Esophagus squamous epithelium (tissue), 5 donors: ENCODE measurements at regions not wholly inside any gene's neighbourhood (a gene's known extent, or its start where the extent isn't known, plus 50 kb on each side); places are given as distances from the start of the nearest gene placed in this dataset.

ENCODE experiments used
- DNase-seq: peaks from one replicate; lab custom pipeline; 2025; lab: John Stamatoyannopoulos, UW
- H3K27ac ChIP-seq, 4 donors: fragments of 200-600 bp; sonication (generic); one replicate each; pipeline ENCODE4 v1.5.1; 2016 to 2019; ENCODE audit warnings: mild to moderate bottlenecking in 1 of 4
- H3K27me3 ChIP-seq, 4 donors: fragments of 200-600 bp; sonication (generic); 1 replicate in 3 of 4; 2 replicates in 1 of 4; pipeline versions ENCODE4 v1.5.1 to v1.6.0; 2017 to 2021; ENCODE audit warnings: antibody characterized with exemption in 1 of 4
- H3K36me3 ChIP-seq, 3 donors: fragments of 200-600 bp; sonication (generic); one replicate each; pipeline ENCODE4 v1.5.1; 2016 to 2019
- H3K4me1 ChIP-seq, 3 donors: fragments of 200-600 bp; sonication (generic); one replicate each; pipeline ENCODE4 v1.5.1; 2017 to 2019
- H3K4me3 ChIP-seq, 4 donors: fragments of 200-600 bp; sonication (generic); 1 replicate in 3 of 4; 2 replicates in 1 of 4; pipeline ENCODE4 v1.5.1; 2016 to 2019; ENCODE audit warnings: mild to moderate bottlenecking in 2 of 4, moderate library complexity in 1 of 4
- H3K9me3 ChIP-seq, 3 donors: fragments of 200-600 bp; sonication (generic); one replicate each; pipeline ENCODE4 v1.5.1; 2016 to 2019
- POLR2A ChIP-seq, 4 donors: fragments of 450-650 bp; IDR thresholded peaks; one replicate each; pipeline ENCODE4 v1.6.1; 2017; ENCODE audit warnings: antibody characterized with exemption in 4 of 4, mild to moderate bottlenecking in 4 of 4, moderate library complexity in 3 of 4
- WGBS, 2 donors: methylation state at CpG; one replicate each; pipeline ENCODE4 v1.1.5; 2018; 5-methylcytosine and 5-hydroxymethylcytosine counted together
- intact Hi-C: fragments of 100-400 bp; cut with DNase I; formaldehyde crosslinking; loops from one replicate; pipeline ENCODE4 v1.15.0; 2022
- TF ChIP-seq, protein P1 (sequence below), 6 experiments: fragments of 450-650 bp in 4 of 6; fragments of 200-600 bp in 2 of 6; sonication (generic) in 2 of 6; IDR thresholded peaks; one replicate each; pipeline ENCODE4 v1.5.1; 2016 to 2019; ENCODE audit warnings: antibody characterized with exemption in 6 of 6, mild to moderate bottlenecking in 4 of 6, moderate library complexity in 4 of 6
- donor health status: DM: yes; HTN: yes; CAD: no.

DNA sequence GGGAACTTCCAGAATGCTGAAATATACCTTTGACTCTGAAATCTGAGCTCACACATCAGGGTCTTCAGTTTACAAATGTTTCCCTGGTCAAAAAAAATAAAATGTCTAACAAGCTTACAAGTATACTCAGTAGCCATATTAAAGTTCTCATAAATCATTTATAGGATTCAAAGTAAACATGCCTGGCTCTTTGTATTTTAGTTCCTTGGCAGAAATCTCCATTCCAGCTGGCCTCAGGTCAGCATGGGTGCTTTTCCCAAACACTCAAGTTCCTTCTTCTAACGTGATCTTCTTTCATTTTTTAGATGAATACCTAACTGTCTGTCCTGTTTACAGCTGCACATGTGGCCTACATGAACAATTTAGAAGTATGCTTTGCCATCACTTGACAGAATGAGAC, 263.2 kb downstream of the GAS1 start:
- Histone ChIP-seq H3K27ac (no peak overlapping the region), H3K27me3 (no peaks in the 10 kb centered on the region), H3K9me3 (no peaks in the 10 kb centered on the region), H3K4me3 (no peak overlapping the region), H3K4me1 (peaks cover 0 to 5% (median 0%) of the 10 kb centered on the region in 3 donors), H3K36me3 (no peaks in the 10 kb centered on the region)
- TF ChIP-seq, protein P1, sequence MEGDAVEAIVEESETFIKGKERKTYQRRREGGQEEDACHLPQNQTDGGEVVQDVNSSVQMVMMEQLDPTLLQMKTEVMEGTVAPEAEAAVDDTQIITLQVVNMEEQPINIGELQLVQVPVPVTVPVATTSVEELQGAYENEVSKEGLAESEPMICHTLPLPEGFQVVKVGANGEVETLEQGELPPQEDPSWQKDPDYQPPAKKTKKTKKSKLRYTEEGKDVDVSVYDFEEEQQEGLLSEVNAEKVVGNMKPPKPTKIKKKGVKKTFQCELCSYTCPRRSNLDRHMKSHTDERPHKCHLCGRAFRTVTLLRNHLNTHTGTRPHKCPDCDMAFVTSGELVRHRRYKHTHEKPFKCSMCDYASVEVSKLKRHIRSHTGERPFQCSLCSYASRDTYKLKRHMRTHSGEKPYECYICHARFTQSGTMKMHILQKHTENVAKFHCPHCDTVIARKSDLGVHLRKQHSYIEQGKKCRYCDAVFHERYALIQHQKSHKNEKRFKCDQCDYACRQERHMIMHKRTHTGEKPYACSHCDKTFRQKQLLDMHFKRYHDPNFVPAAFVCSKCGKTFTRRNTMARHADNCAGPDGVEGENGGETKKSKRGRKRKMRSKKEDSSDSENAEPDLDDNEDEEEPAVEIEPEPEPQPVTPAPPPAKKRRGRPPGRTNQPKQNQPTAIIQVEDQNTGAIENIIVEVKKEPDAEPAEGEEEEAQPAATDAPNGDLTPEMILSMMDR (IDR thresholded peaks at IDR 0.05): no peak
- no peak for TF ChIP-seq POLR2A (IDR thresholded peaks at IDR 0.05)
- WGBS, 2 donors: 4 to 6% methylated on average over 1 of the region's 1 CpG
- intact Hi-C loops: no loop called here
- no peak for DNase-seq

DNA sequence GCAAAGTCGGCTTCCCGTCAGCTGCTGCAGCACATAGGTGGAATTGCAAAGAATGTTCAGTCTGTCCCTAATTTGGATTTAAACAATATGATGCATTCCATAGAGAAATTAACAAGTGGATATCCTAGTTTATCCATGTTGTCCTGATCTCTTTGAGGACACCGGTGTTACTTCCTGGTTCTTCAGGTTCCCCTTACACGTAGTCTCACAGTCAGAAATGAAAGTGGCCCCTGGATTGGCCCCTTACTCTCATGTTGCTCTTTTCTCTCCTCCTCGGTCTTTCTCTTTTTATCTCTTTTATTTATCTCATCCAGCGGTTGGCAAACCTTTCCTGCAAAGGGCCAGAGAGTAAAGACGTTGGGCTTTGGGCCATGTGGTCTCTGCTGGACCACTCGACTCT, 265.1 kb downstream of the GAS1 start:
- no peak for DNase-seq
- Histone ChIP-seq H3K9me3 (no peaks in the 10 kb centered on the region), H3K27ac (no peak overlapping the region), H3K4me1 (peaks cover 0 to 5% (median 0%) of the 10 kb centered on the region in 3 donors), H3K4me3 (no peak overlapping the region), H3K36me3 (no peaks in the 10 kb centered on the region), H3K27me3 (no peaks in the 10 kb centered on the region)
- TF ChIP-seq POLR2A (IDR thresholded peaks at IDR 0.05): no peak
- TF ChIP-seq, protein P1 (IDR thresholded peaks at IDR 0.05): no peak
- 78 to 81% methylated on average over 8 of the region's 8 CpGs for WGBS, 2 donors
- intact Hi-C loops: no loop called here

DNA sequence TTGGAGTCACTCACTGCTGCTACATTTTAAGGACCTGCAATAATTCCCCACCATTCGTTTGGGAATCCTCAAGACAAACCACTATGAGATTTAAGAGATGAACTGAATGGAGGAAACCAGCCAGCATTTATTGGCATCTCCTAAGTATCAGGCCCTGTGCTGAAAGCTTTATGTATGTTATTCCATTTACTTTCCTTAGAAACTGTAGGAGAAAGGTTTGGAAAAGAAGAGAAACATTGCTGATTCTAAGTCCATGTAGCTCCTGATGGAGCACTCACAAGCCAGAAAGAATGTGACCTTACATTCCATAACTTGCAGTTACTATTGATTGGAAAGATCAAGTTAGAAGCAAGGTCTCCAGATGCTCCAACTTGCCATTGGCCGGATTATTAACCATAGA, 267.4 kb downstream of the GAS1 start:
- 91 to 94% methylated on average over 2 of the region's 2 CpGs for WGBS, 2 donors
- no peak for TF ChIP-seq POLR2A (IDR thresholded peaks at IDR 0.05)
- TF ChIP-seq, protein P1 (IDR thresholded peaks at IDR 0.05): no peak
- no peak for DNase-seq
- no peak overlapping the region for H3K4me3 ChIP-seq
- intact Hi-C loops: no loop called here
- no peaks in the 10 kb centered on the region for H3K9me3 ChIP-seq
- H3K36me3 ChIP-seq: no peaks in the 10 kb centered on the region
- H3K4me1 ChIP-seq: peaks cover 0 to 5% (median 0%) of the 10 kb centered on the region in 3 donors
- H3K27me3 ChIP-seq: no peaks in the 10 kb centered on the region
- H3K27ac ChIP-seq: no peak overlapping the region

DNA sequence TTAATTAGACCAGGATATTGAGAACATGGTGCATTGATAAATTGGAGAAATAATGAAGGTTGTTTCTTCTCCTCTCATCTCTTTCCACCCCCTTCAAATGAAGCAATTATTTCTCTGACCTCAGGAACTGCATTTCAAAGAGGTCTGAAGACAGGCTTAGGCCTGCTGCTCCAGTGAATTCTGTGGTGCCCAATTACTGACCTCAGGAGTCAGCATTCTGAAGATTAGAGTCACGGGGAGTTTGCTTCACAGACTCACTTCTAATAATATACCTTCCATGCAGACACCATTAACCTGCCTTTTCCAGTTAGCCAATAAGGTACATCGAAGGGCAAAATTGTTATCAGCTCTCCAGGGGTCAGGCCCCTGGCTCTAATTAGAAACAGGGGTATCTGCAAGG, 270.9 kb downstream of the GAS1 start:
- H3K27ac ChIP-seq: no peak overlapping the region
- no peaks in the 10 kb centered on the region for H3K4me1 ChIP-seq
- H3K27me3 ChIP-seq: no peaks in the 10 kb centered on the region
- 79 to 100% methylated on average over 1 to 2 of the region's 2 CpGs for WGBS, 2 donors
- H3K4me3 ChIP-seq: no peak overlapping the region
- intact Hi-C loops: no loop called here
- no peaks in the 10 kb centered on the region for H3K9me3 ChIP-seq
- no peaks in the 10 kb centered on the region for H3K36me3 ChIP-seq
- DNase-seq: no peak
- no peak for TF ChIP-seq POLR2A (IDR thresholded peaks at IDR 0.05)
- TF ChIP-seq, protein P1 (IDR thresholded peaks at IDR 0.05): no peak

DNA sequence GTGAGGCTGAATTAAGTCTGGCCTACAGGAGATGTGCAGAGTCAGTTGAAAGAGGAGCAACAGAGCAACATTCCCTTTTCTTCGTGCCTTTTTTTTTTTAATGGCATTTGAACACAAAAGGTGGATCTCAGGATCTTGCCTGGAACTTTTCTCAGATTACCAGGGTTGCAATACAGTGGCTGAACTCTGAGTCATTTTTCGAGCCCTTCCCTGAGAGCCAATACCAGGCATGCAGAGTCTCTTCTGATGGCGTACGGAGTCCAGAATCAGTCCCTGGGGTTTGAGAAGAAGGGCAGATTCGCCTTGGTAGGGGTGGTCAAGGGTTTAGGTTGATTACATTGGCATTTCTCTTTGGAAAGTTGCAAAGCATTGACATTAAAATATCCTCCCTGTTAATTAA, 271.5 kb downstream of the GAS1 start:
- intact Hi-C loops: no loop called here

More for the DNA sequence above, 271.5 kb downstream of the GAS1 start:
- Histone ChIP-seq H3K27me3 (no peaks in the 10 kb centered on the region), H3K4me3 (no peak overlapping the region), H3K27ac (no peak overlapping the region), H3K4me1 (no peaks in the 10 kb centered on the region), H3K9me3 (peaks cover 0 to 1% (median 0%) of the 10 kb centered on the region in 3 donors), H3K36me3 (no peaks in the 10 kb centered on the region)
- TF ChIP-seq POLR2A (IDR thresholded peaks at IDR 0.05): no peak
- TF ChIP-seq, protein P1 (IDR thresholded peaks at IDR 0.05): no peak
- no peak for DNase-seq
- 72 to 77% methylated on average over 4 to 5 of the region's 5 CpGs for WGBS, 2 donors
